ENCODE measurements at regions not wholly inside any gene's neighbourhood (a gene's known extent, or its start where the extent isn't known, plus 50 kb on each side); places are given as distances from the start of the nearest gene placed in this dataset.

DNA sequence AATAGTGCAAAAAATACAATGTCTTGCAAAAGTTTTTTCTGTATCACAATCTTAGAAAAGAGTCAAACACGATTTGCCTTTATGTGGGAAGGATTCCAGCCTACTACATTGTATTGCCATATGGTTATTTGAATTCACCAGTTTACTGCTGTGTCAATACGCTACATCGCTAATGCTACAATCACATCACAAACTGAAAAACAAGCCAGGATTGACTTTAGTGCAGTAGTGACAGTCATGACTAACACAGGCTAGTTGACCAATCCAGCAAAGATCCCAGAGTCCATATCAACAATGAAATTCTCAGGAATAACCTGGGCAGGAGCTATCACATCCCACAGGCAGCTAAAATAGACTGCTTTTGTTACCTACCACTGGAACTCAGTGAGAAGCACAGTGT lies 67.0 kb downstream of the IL12A start:
- no CpG with 5 or more reads among the region's 3 CpGs for WGBS, 2 experiments (ENCODE audit: extremely low coverage in 2 of 2, insufficient read length in 1 of 2)

More for the DNA sequence above, 67.0 kb downstream of the IL12A start:
- TF ChIP-seq RAD21 (IDR thresholded peaks at IDR 0.05; ENCODE audit: low read length) (no peak), MXI1 (IDR thresholded peaks at IDR 0.05; ENCODE audit: borderline replicate concordance, low read depth, low read length) (no peak), POLR2A (IDR thresholded peaks at IDR 0.05; ENCODE audit: low read depth, low read length) (no peak), CHD1 (IDR thresholded peaks at IDR 0.05; ENCODE audit: low read depth, low read length) (no peak), ELK1 (IDR thresholded peaks at IDR 0.05; ENCODE audit: borderline replicate concordance, low read depth, low read length) (no peak), RCOR1 (IDR thresholded peaks at IDR 0.05; ENCODE audit: insufficient replicate concordance, low read length) (no peak), NFE2L2 (IDR thresholded peaks at IDR 0.05; ENCODE audit: low read depth, low read length) (no peak), MAFK (IDR thresholded peaks at IDR 0.05; ENCODE audit: low read depth, low read length) (no peak), FOS (IDR thresholded peaks at IDR 0.05; ENCODE audit: low read depth, low read length) (no peak), CEBPB (IDR thresholded peaks at IDR 0.05; ENCODE audit: low read depth, low read length) (no peak), SMC3 (IDR thresholded peaks at IDR 0.05; ENCODE audit: low read depth, low read length) (no peak), BHLHE40 (IDR thresholded peaks at IDR 0.05; ENCODE audit: low read depth, low read length) (no peak), MAZ (IDR thresholded peaks at IDR 0.05; ENCODE audit: borderline replicate concordance, low read depth, low read length) (no peak), RFX5 (IDR thresholded peaks at IDR 0.05; ENCODE audit: low read depth, low read length) (no peak)
- TF ChIP-seq, protein P1, sequence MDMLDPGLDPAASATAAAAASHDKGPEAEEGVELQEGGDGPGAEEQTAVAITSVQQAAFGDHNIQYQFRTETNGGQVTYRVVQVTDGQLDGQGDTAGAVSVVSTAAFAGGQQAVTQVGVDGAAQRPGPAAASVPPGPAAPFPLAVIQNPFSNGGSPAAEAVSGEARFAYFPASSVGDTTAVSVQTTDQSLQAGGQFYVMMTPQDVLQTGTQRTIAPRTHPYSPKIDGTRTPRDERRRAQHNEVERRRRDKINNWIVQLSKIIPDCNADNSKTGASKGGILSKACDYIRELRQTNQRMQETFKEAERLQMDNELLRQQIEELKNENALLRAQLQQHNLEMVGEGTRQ (IDR thresholded peaks at IDR 0.05; ENCODE audit: low read depth, low read length): no peak
- TF ChIP-seq, protein P2, sequence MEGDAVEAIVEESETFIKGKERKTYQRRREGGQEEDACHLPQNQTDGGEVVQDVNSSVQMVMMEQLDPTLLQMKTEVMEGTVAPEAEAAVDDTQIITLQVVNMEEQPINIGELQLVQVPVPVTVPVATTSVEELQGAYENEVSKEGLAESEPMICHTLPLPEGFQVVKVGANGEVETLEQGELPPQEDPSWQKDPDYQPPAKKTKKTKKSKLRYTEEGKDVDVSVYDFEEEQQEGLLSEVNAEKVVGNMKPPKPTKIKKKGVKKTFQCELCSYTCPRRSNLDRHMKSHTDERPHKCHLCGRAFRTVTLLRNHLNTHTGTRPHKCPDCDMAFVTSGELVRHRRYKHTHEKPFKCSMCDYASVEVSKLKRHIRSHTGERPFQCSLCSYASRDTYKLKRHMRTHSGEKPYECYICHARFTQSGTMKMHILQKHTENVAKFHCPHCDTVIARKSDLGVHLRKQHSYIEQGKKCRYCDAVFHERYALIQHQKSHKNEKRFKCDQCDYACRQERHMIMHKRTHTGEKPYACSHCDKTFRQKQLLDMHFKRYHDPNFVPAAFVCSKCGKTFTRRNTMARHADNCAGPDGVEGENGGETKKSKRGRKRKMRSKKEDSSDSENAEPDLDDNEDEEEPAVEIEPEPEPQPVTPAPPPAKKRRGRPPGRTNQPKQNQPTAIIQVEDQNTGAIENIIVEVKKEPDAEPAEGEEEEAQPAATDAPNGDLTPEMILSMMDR (conservative IDR thresholded peaks at IDR 0.05; ENCODE audit: low read depth, low read length): no peak
- ChIA-PET POLR2A (ENCODE audit: unreplicated experiment) (no interaction called here), CTCF (no interaction called here)
- no peak overlapping the region for H3K9ac ChIP-seq (ENCODE audit: low read depth, low read length)
- H4K20me1 ChIP-seq (ENCODE audit: insufficient read depth, low read length): no peaks in the 10 kb centered on the region
- H3K9me3 ChIP-seq (ENCODE audit: control insufficient read depth, insufficient read depth, low read length): no peaks in the 10 kb centered on the region
- BruUV-seq (replicated peaks): no TSS peak
- ATAC-seq (ENCODE audit: low read depth) (no peak), DNase-seq (no peak)
- H4K8ac ChIP-seq (ENCODE audit: low read depth in 2 of 2, low read length in 2 of 2): no peak overlapping the region
- no peak overlapping the region for H2AK9ac ChIP-seq (replicated peaks; ENCODE audit: low read depth, low read length, poor library complexity)
- no peak overlapping the region for H3K56ac ChIP-seq (ENCODE audit: extremely low read depth, insufficient read depth, low read length)
- no peaks in the 10 kb centered on the region for H3K9me1 ChIP-seq (ENCODE audit: insufficient read depth, low read length)
- H3K27me3 ChIP-seq (ENCODE audit: control insufficient read depth, insufficient read depth, low read length): peaks cover 1% of the 10 kb centered on the region; the same call in 1 of the 2 replicates
- H3K23ac ChIP-seq (ENCODE audit: low read depth, low read length): no peak overlapping the region
- H3K36me3 ChIP-seq (ENCODE audit: control insufficient read depth, insufficient read depth, low read length): no peaks in the 10 kb centered on the region
- H4K5ac ChIP-seq (ENCODE audit: low read depth, low read length): no peak overlapping the region
- no peak overlapping the region for H3K4ac ChIP-seq (ENCODE audit: low read depth, low read length)
- H4K91ac ChIP-seq (ENCODE audit: insufficient read depth, low read depth, low read length): no peak overlapping the region
- no peak overlapping the region for H2AK5ac ChIP-seq (ENCODE audit: low read depth, low read length)
- no peak overlapping the region for H2BK15ac ChIP-seq (ENCODE audit: low read depth, low read length)
- H3K14ac ChIP-seq (replicated peaks; ENCODE audit: low read depth, low read length): no peak overlapping the region
- intact Hi-C loops (cut with micrococcal nuclease): no loop called here
- H3K4me2 ChIP-seq (ENCODE audit: low read depth, low read length): no peak overlapping the region
- H3K18ac ChIP-seq (ENCODE audit: low read depth, low read length): no peak overlapping the region
- H2BK120ac ChIP-seq (ENCODE audit: low read depth, low read length): no peak overlapping the region
- no peaks in the 10 kb centered on the region for H3K79me1 ChIP-seq (ENCODE audit: low read depth in 1 of 2, low read length in 2 of 2)
- dilution Hi-C loops (cut with HindIII; ENCODE audit: low sequenced_read_pairs, unreplicated experiment): no loop called here
- no peak overlapping the region for H3K27ac ChIP-seq (ENCODE audit: insufficient read depth, low read length)
- no peak overlapping the region for H2BK5ac ChIP-seq (ENCODE audit: low read depth, low read length, poor library complexity, severe bottlenecking)
- H2BK20ac ChIP-seq (ENCODE audit: low read depth, low read length): no peak overlapping the region
- H3K4me3 ChIP-seq (ENCODE audit: insufficient read depth, low read depth, low read length): no peak overlapping the region
- peaks cover 2% of the 10 kb centered on the region; the same call in 1 of the 2 replicates for H3K4me1 ChIP-seq (ENCODE audit: control insufficient read depth, insufficient read depth, low read length)
- no peak overlapping the region for H2AFZ ChIP-seq (replicated peaks; ENCODE audit: low read length, poor library complexity)
- in situ Hi-C loops (cut with MboI; ENCODE audit: low sequenced_read_pairs): no loop called here

Measured in IMR-90 (cell line).